ENCODE measurements at regions not wholly inside any gene's neighbourhood (a gene's known extent, or its start where the extent isn't known, plus 50 kb on each side); places are given as distances from the start of the nearest gene placed in this dataset.

GRCh38 chr4:65021737-65022136 lies 612.5 kb upstream of the TECRL start:
- H3K27me3 Mint-ChIP-seq (ENCODE audit: insufficient read depth, low read depth, poor library complexity), result no peaks in the 10 kb centered on the region
- no peak overlapping the region for H3K27ac ChIP-seq (ENCODE audit: low read depth)
- H3K27me3 ChIP-seq (ENCODE audit: insufficient read depth), result no peaks in the 10 kb centered on the region
- no peak overlapping the region for H3K4me2 ChIP-seq
- no peaks in the 10 kb centered on the region for H3K36me3 ChIP-seq (ENCODE audit: insufficient read depth)
- 0 out of 2 replicates have a peak, but pooled peaks cover 5% of the 10 kb centered on the region for H3K4me1 ChIP-seq (ENCODE audit: insufficient read depth)
- H3K9me2 ChIP-seq (ENCODE audit: insufficient read depth), result no peaks in the 10 kb centered on the region
- H3F3A ChIP-seq (replicated peaks; ENCODE audit: low read depth), result no peaks in the 10 kb centered on the region
- no peaks in the 10 kb centered on the region; the same call in 2 of the 3 replicates for H3K36me3 Mint-ChIP-seq (ENCODE audit: low read depth)
- no peak for DNase-seq (ENCODE audit: low spot score)
- H3K79me2 ChIP-seq (replicated peaks; ENCODE audit: insufficient read depth), result no peaks in the 10 kb centered on the region
- H2AFZ ChIP-seq, result 0 out of 2 replicates have a peak overlapping the region, but pooled peaks have one; percentile 60
- H4K20me1 ChIP-seq (replicated peaks; ENCODE audit: insufficient read depth), result no peaks in the 10 kb centered on the region
- peaks cover 12% of the 10 kb centered on the region; the same call in 2 of the 3 replicates for H3K4me1 Mint-ChIP-seq
- TF ChIP-seq POLR2AphosphoS5 (IDR thresholded peaks at IDR 0.05; ENCODE audit: low read depth) (no peak), ZNF462 (CRISPR knock-in tag; IDR thresholded peaks at IDR 0.05) (no peak), EZH2 (IDR thresholded peaks at IDR 0.05; ENCODE audit: low read depth, unreplicated experiment) (no peak), ZNF331 (CRISPR knock-in tag; IDR thresholded peaks at IDR 0.05; ENCODE audit: low read depth) (no peak), ETS1 (IDR thresholded peaks at IDR 0.05) (no peak), JUNB (IDR thresholded peaks at IDR 0.05; ENCODE audit: unreplicated experiment) (no peak), REST (IDR thresholded peaks at IDR 0.05; ENCODE audit: unreplicated experiment) (no peak), CTCF (conservative IDR thresholded peaks at IDR 0.05; ENCODE audit: low read depth in 2 of 2) (no peak), NANOG (IDR thresholded peaks at IDR 0.05; ENCODE audit: borderline replicate concordance) (no peak), CREB1 (CRISPR knock-in tag; IDR thresholded peaks at IDR 0.05; ENCODE audit: low read depth) (no peak), ZNF114 (CRISPR knock-in tag; IDR thresholded peaks at IDR 0.05) (no peak), EZH2phosphoT487 (IDR thresholded peaks at IDR 0.05; ENCODE audit: unreplicated experiment) (no peak)
- no peak overlapping the region for H3K27ac Mint-ChIP-seq
- no peak for ATAC-seq
- H3K4me3 Mint-ChIP-seq, result no peak overlapping the region
- no peaks in the 10 kb centered on the region for H3K9me3 Mint-ChIP-seq
- no peak overlapping the region for H3K4me3 ChIP-seq

Measured in GM23338 (cell line).